HepG2 (cell line): ENCODE measurements at regions not wholly inside any gene's neighbourhood (a gene's known extent, or its start where the extent isn't known, plus 50 kb on each side); places are given as distances from the start of the nearest gene placed in this dataset.

Source experiments
- ATAC-seq: fragments of 200-7000 bp; cut with Tn5 transposase; 3 replicates; pipeline ENCODE4 v1.9.1; 2020; ENCODE audit warnings: mild to moderate bottlenecking, moderate library complexity
- BruUV-seq: library from RNA; stranded (reverse); fragments of 400-500 nt; replicated peaks from 2 replicates; lab custom pipeline; 2021; lab: Mats Ljungman, UMichigan
- CTCF ChIA-PET: fragments of 300-600 bp; formaldehyde crosslinking; extraction: SDS; loops from one replicate; lab custom pipeline; 2021; ENCODE audit warnings: low total read pairs, inconsistent platforms, low intra/inter-chr PET ratio; lab: Yijun Ruan, JAX
- POLR2A ChIA-PET: fragments of 350-600 bp; sonication (Branson Sonifier 250); formaldehyde crosslinking; loops from one replicate; lab custom pipeline; 2020; ENCODE audit warnings: antibody characterized with exemption, inconsistent platforms; lab: Yijun Ruan, JAX
- DNase-seq: peaks from one replicate; pipeline ENCODE4 v3.0.0-alpha.2; 2015; ENCODE audit warnings: low spot score
- FAIRE-seq: peaks from 3 replicates; lab custom pipeline; 2011; peaks lifted over from hg19 to GRCh38; lab: Jason Lieb, UNC
- H2AFZ ChIP-seq: one replicate; pipeline ENCODE4 v1.6.1; 2011; ENCODE audit warnings: low read length, inconsistent platforms
- H3K27ac ChIP-seq: fragments of 300-600 bp; 3 replicates; pipeline ENCODE4 v1.8.0; 2011; ENCODE audit warnings: mixed run types, mild to moderate bottlenecking, mixed read lengths, low read length, inconsistent platforms; ENCODE audit not compliant: insufficient read depth; ENCODE audit errors: extremely low read length
- H3K27me3 ChIP-seq, 2 experiments: fragments of 200-600 bp in 1 of 2; 2 replicates in 1 of 2; 3 replicates in 1 of 2; pipeline versions ENCODE4 v1.6.0 to v1.8.0; 2011; ENCODE audit warnings: low read length in 2 of 2, mild to moderate bottlenecking in 2 of 2, moderate library complexity in 2 of 2, inconsistent platforms in 1 of 2; ENCODE audit not compliant: insufficient read depth in 2 of 2, control insufficient read depth in 1 of 2
- H3K36me3 ChIP-seq, 2 experiments: fragments of 200-600 bp in 1 of 2; replicated peaks in 1 of 2; 2 replicates in 1 of 2; 3 replicates in 1 of 2; pipeline versions ENCODE4 v1.5.1 to v1.8.0; 2011; ENCODE audit warnings: low read length in 2 of 2, inconsistent platforms in 1 of 2; ENCODE audit not compliant: insufficient read depth in 2 of 2, control insufficient read depth in 1 of 2
- H3K4me1 ChIP-seq: 2 replicates; pipeline ENCODE4 v1.5.1; 2012; ENCODE audit warnings: low read length, inconsistent platforms; ENCODE audit not compliant: insufficient read depth
- H3K4me2 ChIP-seq: 2 replicates; pipeline ENCODE4 v1.6.0; 2011; ENCODE audit warnings: low read depth, low read length, inconsistent platforms
- H3K4me3 ChIP-seq, 3 experiments: fragments of 200-600 bp in 1 of 3; sonication (generic), shearing (Covaris generic) in 1 of 3; replicated peaks in 1 of 3; 2 replicates each; pipeline ENCODE4 v1.5.1; 2011 to 2016; ENCODE audit warnings: low read length in 3 of 3, inconsistent platforms in 2 of 3, low read depth in 2 of 3, mild to moderate bottlenecking in 2 of 3, control low read depth in 1 of 3, mixed read lengths in 1 of 3; ENCODE audit not compliant: insufficient read depth in 1 of 3
- H3K79me2 ChIP-seq: one replicate; pipeline ENCODE4 v1.6.1; 2011; ENCODE audit warnings: low read length, inconsistent platforms; ENCODE audit not compliant: insufficient read depth
- H3K9ac ChIP-seq: 2 replicates; pipeline ENCODE4 v1.6.0; 2011; ENCODE audit warnings: mild to moderate bottlenecking, low read depth, low read length, inconsistent platforms; ENCODE audit not compliant: insufficient read depth
- H3K9me3 ChIP-seq: 2 replicates; pipeline ENCODE4 v1.5.1; 2012; ENCODE audit warnings: mild to moderate bottlenecking, low read length
- H4K20me1 ChIP-seq: 2 replicates; pipeline ENCODE4 v1.6.0; 2011; ENCODE audit warnings: inconsistent platforms, mild to moderate bottlenecking, low read length, moderate library complexity; ENCODE audit not compliant: insufficient read depth
- FOXK1 ChIP-seq: sonication (generic); formaldehyde crosslinking; IDR thresholded peaks from 2 replicates; pipeline ENCODE4 v1.4.0; 2020; ENCODE audit warnings: low read depth, missing genetic modification reagents, borderline replicate concordance
- HNRNPUL1 ChIP-seq: fragments of 200-400 bp; formaldehyde crosslinking; IDR thresholded peaks from 2 replicates; pipeline ENCODE4 v1.6.1; 2017; ENCODE audit warnings: low read depth, mild to moderate bottlenecking, low read length, moderate library complexity
- KLF11 ChIP-seq: IDR thresholded peaks from 2 replicates; pipeline ENCODE4 v1.6.1; 2016; ENCODE audit warnings: missing compliant biosample characterization
- NFE2 ChIP-seq: sonication (generic); formaldehyde crosslinking; IDR thresholded peaks from 2 replicates; pipeline ENCODE4 v1.4.0; 2020; ENCODE audit warnings: missing genetic modification reagents
- PRPF4 ChIP-seq: fragments of 200-400 bp; formaldehyde crosslinking; IDR thresholded peaks from 2 replicates; pipeline ENCODE4 v1.6.1; 2016; ENCODE audit warnings: low read length, low read depth; ENCODE audit not compliant: poor library complexity, severe bottlenecking
- RARA ChIP-seq: IDR thresholded peaks from 2 replicates; pipeline ENCODE4 v1.6.1; 2016; ENCODE audit warnings: missing genetic modification reagents, missing compliant biosample characterization
- SOX13 ChIP-seq, 3 experiments: fragments of 450-650 bp in 1 of 3; sonication (generic) in 1 of 3; formaldehyde crosslinking in 1 of 3; IDR thresholded peaks in 2 of 3; conservative IDR thresholded peaks in 1 of 3; 2 replicates each; pipeline versions ENCODE4 v1.5.0 to v1.6.1; 2016 to 2020; ENCODE audit warnings: antibody characterized with exemption in 1 of 3, mild to moderate bottlenecking in 1 of 3, missing compliant biosample characterization in 1 of 3, missing genetic modification reagents in 1 of 3, moderate library complexity in 1 of 3
- SP4 ChIP-seq: sonication (generic); formaldehyde crosslinking; IDR thresholded peaks from 2 replicates; pipeline ENCODE4 v1.8.1; 2023; ENCODE audit warnings: mild to moderate bottlenecking, missing genetic modification reagents
- TRIM24 ChIP-seq: sonication (generic); formaldehyde crosslinking; IDR thresholded peaks from 2 replicates; pipeline ENCODE4 v1.8.0; 2022; ENCODE audit warnings: mild to moderate bottlenecking, missing genetic modification reagents
- ZFAT ChIP-seq: sonication (generic); formaldehyde crosslinking; conservative IDR thresholded peaks from 2 replicates; pipeline ENCODE4 v1.8.1; 2023; ENCODE audit warnings: missing genetic modification reagents, inconsistent platforms
- ZNF605 ChIP-seq: sonication (generic); formaldehyde crosslinking; IDR thresholded peaks from 2 replicates; pipeline ENCODE4 v1.8.0; 2022; ENCODE audit warnings: mild to moderate bottlenecking, missing genetic modification reagents
- ZNF773 ChIP-seq: sonication (generic); formaldehyde crosslinking; IDR thresholded peaks from 2 replicates; pipeline ENCODE4 v1.4.0; 2020; ENCODE audit warnings: missing genetic modification reagents, borderline replicate concordance
- WGBS: methylation state at CpG from one replicate; pipeline ENCODE4 v1.1.6; 2017; ENCODE audit warnings: low lambda C conversion rate; 5-methylcytosine and 5-hydroxymethylcytosine counted together
- in situ Hi-C: cut with HindIII; loops from 2 replicates; pipeline ENCODE4 v1.10.0; 2017; ENCODE audit warnings: low pct_unique_long_range_greater_than_20kb; ENCODE audit not compliant: extremely low pct_ligation_motif_present
- intact Hi-C: fragments of 100-400 bp; cut with micrococcal nuclease; formaldehyde crosslinking; loops from one replicate; pipeline ENCODE4 v1.10.0; 2022; ENCODE audit not compliant: unreplicated experiment

DNA sequence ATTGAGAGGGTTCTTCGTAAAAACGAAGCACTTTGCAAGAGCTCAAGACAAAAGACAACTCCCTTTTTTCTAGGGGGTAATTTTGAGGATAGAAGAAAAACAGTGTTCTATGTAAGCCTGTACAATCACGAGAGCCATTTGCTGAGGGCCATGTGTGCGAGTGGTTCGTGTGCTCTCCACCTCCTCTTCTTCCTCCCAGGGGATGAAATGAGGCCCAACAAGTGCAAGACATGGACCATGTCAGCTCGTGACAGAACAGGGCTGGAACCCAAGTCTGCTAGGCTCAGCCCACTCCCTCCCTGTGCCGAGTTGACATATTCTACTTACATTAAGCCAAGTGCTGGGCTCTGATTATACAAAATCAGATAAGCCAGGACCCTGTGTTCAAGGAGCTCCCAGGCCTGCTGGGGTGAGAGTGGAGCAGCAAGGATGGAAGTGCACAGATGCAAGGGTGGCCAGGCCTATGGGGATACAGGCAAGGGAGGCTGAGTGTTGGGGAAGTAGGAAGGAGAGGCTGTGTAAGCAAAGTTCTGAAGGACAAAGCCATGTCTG lies 97.9 kb upstream of the MSX2 start:
- no peaks in the 10 kb centered on the region for H3K9me3 ChIP-seq
- no TSS peak for BruUV-seq
- no peak overlapping the region for H3K4me2 ChIP-seq
- no peak overlapping the region for H3K27ac ChIP-seq
- in situ Hi-C loops = no loop called here
- FAIRE-seq (no peak), ATAC-seq (no peak), DNase-seq (no peak)
- H3K36me3 ChIP-seq = no peaks in the 10 kb centered on the region
- no peak overlapping the region for H2AFZ ChIP-seq
- no peak overlapping the region for H3K4me3 ChIP-seq
- ChIA-PET CTCF (no interaction called here), POLR2A (no interaction called here)
- H3K9ac ChIP-seq = no peak overlapping the region
- 20% methylated on average over 7 of the region's 7 CpGs for WGBS
- intact Hi-C loops = no loop called here
- H3K4me1 ChIP-seq = no peaks in the 10 kb centered on the region
- no peaks in the 10 kb centered on the region for H3K79me2 ChIP-seq
- H4K20me1 ChIP-seq = no peaks in the 10 kb centered on the region
- H3K27me3 ChIP-seq = no peaks in the 10 kb centered on the region; a peak in 1 of 5 replicates
- no peak for TF ChIP-seq KLF11 (CRISPR knock-in tag)
- no peak for TF ChIP-seq FOXK1 (CRISPR knock-in tag)
- TF ChIP-seq ZNF605 (CRISPR knock-in tag) = no peak
- no peak for TF ChIP-seq SOX13 (IDR thresholded peaks at IDR 0.05)
- TF ChIP-seq SOX13 (CRISPR knock-in tag; conservative IDR thresholded peaks at IDR 0.05 in 1 of 2, IDR thresholded peaks at IDR 0.05 in 1 of 2) = no peak
- no peak for TF ChIP-seq NFE2 (CRISPR knock-in tag)
- TF ChIP-seq, all 625 proteins: peak for 0

DNA sequence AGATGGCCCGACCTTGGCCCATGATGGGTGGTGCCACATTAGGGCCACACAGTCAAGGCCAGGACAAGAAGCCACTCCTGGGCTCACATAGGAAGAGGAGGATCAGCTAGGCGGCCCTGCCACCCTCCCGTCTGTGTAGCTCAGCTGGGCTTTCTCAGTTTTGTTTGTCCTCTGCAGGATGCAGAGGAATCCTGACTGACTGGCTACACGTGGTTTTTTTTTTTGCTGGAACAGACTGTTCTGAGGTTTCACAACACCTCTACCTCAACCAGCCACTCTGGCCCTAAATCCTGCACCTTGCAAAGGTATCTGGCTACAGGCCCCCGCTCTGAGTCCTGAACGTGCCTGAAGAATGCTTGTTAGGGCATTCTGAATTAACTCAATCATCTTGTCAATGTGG lies 88.3 kb upstream of the MSX2 start:
- FAIRE-seq (no peak), ATAC-seq (no peak), DNase-seq (no peak)
- CTCF ChIA-PET = no interaction called here
- H2AFZ ChIP-seq = no peak overlapping the region
- BruUV-seq = no TSS peak
- in situ Hi-C loops (no loop called here), intact Hi-C loops (no loop called here)
- no peak overlapping the region for H3K27ac ChIP-seq
- no peaks in the 10 kb centered on the region for H3K9me3 ChIP-seq
- no peaks in the 10 kb centered on the region for H3K36me3 ChIP-seq
- TF ChIP-seq PRPF4 = no peak
- no peak for TF ChIP-seq ZNF773 (CRISPR knock-in tag)
- no peak for TF ChIP-seq ZFAT (CRISPR knock-in tag)
- TF ChIP-seq HNRNPUL1 = no peak
- TF ChIP-seq SP4 (CRISPR knock-in tag) = no peak
- TF ChIP-seq RARA (CRISPR knock-in tag) = no peak
- no peak for TF ChIP-seq TRIM24 (CRISPR knock-in tag)
- no peak overlapping the region for H3K4me3 ChIP-seq
- H3K4me1 ChIP-seq = no peaks in the 10 kb centered on the region
- WGBS = 2% methylated on average over 5 of the region's 6 CpGs
- H3K9ac ChIP-seq = no peak overlapping the region
- POLR2A ChIA-PET = no interaction called here
- no peaks in the 10 kb centered on the region for H3K27me3 ChIP-seq
- no peaks in the 10 kb centered on the region; the same call in 1 of the 2 replicates for H4K20me1 ChIP-seq
- H3K79me2 ChIP-seq = no peaks in the 10 kb centered on the region
- H3K4me2 ChIP-seq = no peak overlapping the region
